ENCODE measurements at regions not wholly inside any gene's neighbourhood (a gene's known extent, or its start where the extent isn't known, plus 50 kb on each side); places are given as distances from the start of the nearest gene placed in this dataset.

DNA sequence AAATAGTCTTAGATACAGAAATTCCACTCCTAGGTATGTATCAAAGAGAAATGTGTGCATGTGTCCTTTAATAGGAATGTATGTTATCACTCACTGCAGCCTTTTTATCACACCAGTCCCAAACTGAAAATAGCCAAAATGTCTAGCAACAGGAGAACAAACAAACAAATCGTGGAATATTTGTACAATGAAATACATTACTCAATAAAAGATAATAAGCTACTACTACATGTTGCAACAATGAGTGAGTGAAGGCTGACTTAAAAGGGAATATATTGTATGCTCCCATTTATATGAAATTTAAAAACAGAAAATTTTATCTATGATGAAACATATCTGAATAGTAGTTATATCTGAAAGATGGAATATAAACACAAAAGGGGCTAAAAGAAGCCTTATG, 212.1 kb upstream of the PLD5 start:
- FAIRE-seq (no peak), DNase-seq (ENCODE audit: insufficient read length) (no peak)
- TF ChIP-seq POLR2AphosphoS5 (IDR thresholded peaks at IDR 0.05; ENCODE audit: low read depth, low read length) (no peak), POLR2A (IDR thresholded peaks at IDR 0.05; ENCODE audit: low read depth, low read length) (no peak), TAF1 (IDR thresholded peaks at IDR 0.05; ENCODE audit: borderline replicate concordance, low read depth, low read length) (no peak)

DNA sequence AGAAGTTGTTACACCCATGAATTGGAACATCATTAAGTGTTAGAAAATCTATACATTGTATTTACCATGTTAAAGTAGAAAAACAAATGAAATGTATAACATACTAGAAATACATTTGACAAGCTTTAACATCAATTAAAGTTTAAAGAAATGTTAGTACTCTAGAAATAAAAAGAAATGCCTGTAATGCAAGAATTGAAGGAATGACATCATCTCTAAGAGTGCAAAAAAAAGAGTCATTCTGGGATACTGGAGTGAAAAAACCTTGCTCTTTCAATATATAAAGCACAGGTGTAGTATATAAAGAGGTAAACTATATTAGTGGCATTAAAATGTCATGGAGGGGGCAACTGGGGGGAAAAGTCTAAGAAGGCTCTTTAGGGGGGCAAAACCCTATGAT, 210.8 kb upstream of the PLD5 start:
- no peak for DNase-seq (ENCODE audit: insufficient read length)
- TF ChIP-seq TAF1 (IDR thresholded peaks at IDR 0.05; ENCODE audit: borderline replicate concordance, low read depth, low read length) (no peak), POLR2A (IDR thresholded peaks at IDR 0.05; ENCODE audit: low read depth, low read length) (no peak), POLR2AphosphoS5 (IDR thresholded peaks at IDR 0.05; ENCODE audit: low read depth, low read length) (no peak)
- no peak for FAIRE-seq

DNA sequence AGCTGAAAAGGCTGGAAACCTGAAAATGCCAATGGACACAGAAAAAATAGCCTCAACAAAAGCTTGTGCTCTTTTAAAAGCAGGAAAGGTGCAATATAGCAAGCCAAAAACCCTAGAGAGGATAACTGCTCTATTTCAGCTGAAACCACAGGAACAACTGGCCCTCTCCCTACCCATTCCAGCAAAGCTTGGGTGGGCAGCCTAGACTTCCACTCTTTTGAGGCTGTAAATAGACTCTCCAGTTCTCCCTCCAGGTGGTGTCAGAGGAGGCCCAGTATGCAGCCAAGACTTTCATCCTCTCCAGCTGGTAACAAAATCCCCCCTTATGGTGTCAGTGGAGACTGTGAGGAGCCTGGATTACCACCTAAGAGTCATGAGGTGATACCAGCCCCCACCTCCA, 206.9 kb upstream of the PLD5 start:
- TF ChIP-seq TAF1 (IDR thresholded peaks at IDR 0.05; ENCODE audit: borderline replicate concordance, low read depth, low read length) (no peak), POLR2A (IDR thresholded peaks at IDR 0.05; ENCODE audit: low read depth, low read length) (no peak), POLR2AphosphoS5 (IDR thresholded peaks at IDR 0.05; ENCODE audit: low read depth, low read length) (no peak)
- FAIRE-seq (no peak), DNase-seq (ENCODE audit: insufficient read length) (no peak)

DNA sequence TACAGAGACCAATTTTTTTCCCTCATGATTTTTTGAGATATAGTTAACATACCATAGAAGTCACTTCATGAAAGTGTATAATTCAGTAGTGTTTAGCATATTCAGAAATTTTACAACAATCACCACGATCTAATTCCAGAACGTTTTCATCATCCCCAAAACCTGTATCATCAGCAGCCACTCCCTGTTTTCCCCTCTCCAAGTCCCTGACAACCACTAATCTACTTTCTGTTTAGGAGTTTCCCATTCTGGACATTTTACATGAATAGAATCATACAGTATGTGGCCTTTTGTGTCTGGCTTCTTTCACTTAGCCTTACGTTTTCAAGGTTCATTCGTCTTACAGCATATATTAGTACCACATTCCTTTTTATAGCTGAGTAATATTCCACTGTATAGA, 204.2 kb upstream of the PLD5 start:
- no peak for TF ChIP-seq POLR2A (IDR thresholded peaks at IDR 0.05; ENCODE audit: low read depth, low read length)
- TF ChIP-seq TAF1 (IDR thresholded peaks at IDR 0.05; ENCODE audit: borderline replicate concordance, low read depth, low read length): no peak
- no peak for TF ChIP-seq POLR2AphosphoS5 (IDR thresholded peaks at IDR 0.05; ENCODE audit: low read depth, low read length)
- FAIRE-seq: no peak
- no peak for DNase-seq (ENCODE audit: insufficient read length)

DNA sequence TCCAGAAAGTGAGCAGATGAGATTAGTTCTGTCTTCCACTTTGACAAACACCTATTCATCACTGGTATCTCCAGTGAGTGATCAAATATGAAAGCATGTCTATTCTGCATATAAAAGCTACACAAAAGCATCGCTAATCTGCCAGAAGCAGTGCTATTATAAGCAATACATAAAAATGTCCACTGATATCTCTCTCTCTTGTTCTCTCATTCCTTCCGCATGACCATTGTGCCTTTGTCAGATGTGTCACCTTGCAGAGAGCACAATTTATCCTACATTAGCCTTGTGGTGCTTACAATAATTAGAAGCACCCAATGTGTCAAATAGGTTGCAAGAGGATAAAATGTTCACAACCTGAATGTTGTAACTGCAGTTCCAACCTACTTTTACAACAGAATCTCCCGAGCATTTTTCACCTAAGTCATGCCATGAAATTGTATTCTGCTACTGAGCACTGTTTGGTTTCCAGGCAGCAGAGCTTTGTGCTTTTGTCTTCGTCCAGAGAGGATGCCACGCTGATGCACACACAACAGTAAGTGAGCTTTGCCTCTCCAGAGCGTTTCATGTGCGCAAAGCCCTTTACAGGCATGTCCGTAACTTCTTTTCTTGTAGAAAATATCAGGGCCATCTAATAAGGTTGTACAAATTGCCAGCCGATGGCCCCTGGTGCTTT, 198.7 kb upstream of the PLD5 start:
- no peak for DNase-seq (ENCODE audit: insufficient read length)
- no peak for FAIRE-seq
- no peak for TF ChIP-seq POLR2AphosphoS5 (IDR thresholded peaks at IDR 0.05; ENCODE audit: low read depth, low read length)
- TF ChIP-seq TAF1 (IDR thresholded peaks at IDR 0.05; ENCODE audit: borderline replicate concordance, low read depth, low read length): no peak
- TF ChIP-seq POLR2A (IDR thresholded peaks at IDR 0.05; ENCODE audit: low read depth, low read length): no peak

DNA sequence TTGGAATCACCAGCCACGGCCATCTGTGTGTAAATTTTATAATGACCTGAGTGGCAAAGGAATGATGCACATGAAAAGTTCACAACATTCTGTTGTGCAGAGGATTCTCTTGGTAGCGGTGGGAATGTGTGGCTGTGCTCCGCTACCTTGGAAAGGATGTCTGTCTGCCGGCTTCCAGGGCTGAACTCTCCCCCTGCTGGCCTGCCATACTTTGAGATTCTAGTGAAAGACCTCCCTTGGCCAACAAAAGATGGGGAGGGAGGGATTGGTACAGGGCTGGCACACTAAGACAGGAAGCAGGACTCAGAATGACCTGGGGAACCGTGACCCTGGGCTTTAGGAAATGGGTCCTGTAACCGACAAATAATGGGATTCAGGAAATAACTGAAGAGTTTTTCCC, 194.5 kb upstream of the PLD5 start:
- TF ChIP-seq TAF1 (IDR thresholded peaks at IDR 0.05; ENCODE audit: borderline replicate concordance, low read depth, low read length) (no peak), POLR2A (IDR thresholded peaks at IDR 0.05; ENCODE audit: low read depth, low read length) (no peak), POLR2AphosphoS5 (IDR thresholded peaks at IDR 0.05; ENCODE audit: low read depth, low read length) (no peak)
- no peak for FAIRE-seq
- no peak for DNase-seq (ENCODE audit: insufficient read length)

DNA sequence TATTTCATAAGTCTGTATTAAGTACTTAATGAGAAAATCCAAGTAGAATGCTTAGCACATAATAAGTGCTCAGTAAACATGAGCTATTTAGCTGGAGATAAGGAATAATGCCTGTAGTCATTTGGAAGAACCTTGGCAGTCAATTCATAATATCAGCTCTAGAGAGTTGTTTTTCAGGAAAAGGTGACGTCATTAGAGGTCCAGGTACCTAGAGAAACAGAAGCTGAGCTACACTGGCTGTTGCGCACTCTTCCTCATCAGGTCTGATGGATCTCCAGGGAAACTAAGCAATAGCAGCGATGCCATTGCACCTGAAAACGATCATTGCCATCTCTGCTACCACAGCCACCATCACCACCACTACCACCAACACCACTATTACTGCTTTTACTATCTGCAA, 187.8 kb upstream of the PLD5 start:
- TF ChIP-seq POLR2A (IDR thresholded peaks at IDR 0.05; ENCODE audit: low read depth, low read length): no peak
- no peak for TF ChIP-seq TAF1 (IDR thresholded peaks at IDR 0.05; ENCODE audit: borderline replicate concordance, low read depth, low read length)
- TF ChIP-seq POLR2AphosphoS5 (IDR thresholded peaks at IDR 0.05; ENCODE audit: low read depth, low read length): no peak
- DNase-seq (ENCODE audit: insufficient read length) (no peak), FAIRE-seq (no peak)

DNA sequence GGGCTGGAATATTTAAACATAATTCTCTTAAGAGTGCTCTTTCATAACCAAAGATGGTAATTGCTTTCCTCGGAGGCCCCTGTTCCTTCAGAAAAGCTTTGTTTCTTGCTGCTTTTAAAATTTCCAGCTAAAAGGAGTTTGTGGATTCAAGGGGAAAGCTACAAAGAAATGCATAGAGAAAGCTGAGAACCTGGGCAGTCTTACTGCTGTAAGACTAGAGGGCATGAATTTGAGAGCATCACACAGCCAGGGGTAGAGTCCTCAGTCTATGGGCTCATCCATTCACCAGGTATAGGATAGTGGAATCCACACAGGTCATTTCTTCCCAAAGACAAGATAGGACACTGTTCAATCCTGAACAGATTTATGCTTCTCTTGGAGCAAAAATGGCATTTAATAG, 186.3 kb upstream of the PLD5 start:
- DNase-seq (ENCODE audit: insufficient read length): no peak
- TF ChIP-seq POLR2AphosphoS5 (IDR thresholded peaks at IDR 0.05; ENCODE audit: low read depth, low read length) (no peak), POLR2A (IDR thresholded peaks at IDR 0.05; ENCODE audit: low read depth, low read length) (no peak), TAF1 (IDR thresholded peaks at IDR 0.05; ENCODE audit: borderline replicate concordance, low read depth, low read length) (no peak)
- no peak for FAIRE-seq

DNA sequence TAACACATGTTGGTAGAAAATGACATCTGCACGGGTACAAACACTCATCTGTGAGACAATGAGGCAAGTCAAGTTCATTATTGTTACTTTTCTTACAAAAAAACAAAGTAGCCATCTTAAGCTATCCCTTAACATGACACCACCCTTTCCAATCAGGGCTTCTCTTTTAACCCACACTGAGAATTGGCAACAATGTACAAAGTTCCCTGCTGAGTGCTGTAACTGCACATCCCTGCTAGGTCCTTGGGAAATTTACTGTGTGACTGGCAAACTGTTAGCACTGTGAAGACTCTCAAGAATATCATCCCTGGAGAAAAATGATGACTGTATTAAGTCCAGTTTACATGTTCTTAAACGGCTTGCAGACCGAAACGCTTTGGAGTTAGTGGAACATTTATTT, 185.8 kb upstream of the PLD5 start:
- TF ChIP-seq POLR2AphosphoS5 (IDR thresholded peaks at IDR 0.05; ENCODE audit: low read depth, low read length) (no peak), TAF1 (IDR thresholded peaks at IDR 0.05; ENCODE audit: borderline replicate concordance, low read depth, low read length) (no peak), POLR2A (IDR thresholded peaks at IDR 0.05; ENCODE audit: low read depth, low read length) (no peak)
- FAIRE-seq (no peak), DNase-seq (ENCODE audit: insufficient read length) (no peak)

DNA sequence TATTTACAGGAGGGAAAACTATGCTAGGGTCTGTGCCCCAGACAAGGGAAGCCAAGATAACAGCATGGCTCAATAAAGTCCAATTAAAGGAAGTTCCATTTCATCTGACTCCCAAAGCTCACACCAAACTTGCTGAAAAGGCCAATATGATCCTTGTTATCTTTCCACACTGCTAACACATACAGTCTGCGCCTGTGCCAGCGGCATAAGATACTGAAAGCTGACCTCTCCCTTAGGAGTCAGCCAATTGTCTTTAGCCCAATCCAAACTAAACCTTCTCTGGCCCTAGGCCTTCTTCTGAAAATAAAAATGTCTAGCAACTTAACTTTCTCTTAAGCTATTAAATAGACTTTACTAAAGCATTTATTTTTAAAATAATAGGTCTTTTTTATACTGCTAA, 179.0 kb upstream of the PLD5 start:
- no peak for FAIRE-seq
- TF ChIP-seq TAF1 (IDR thresholded peaks at IDR 0.05; ENCODE audit: borderline replicate concordance, low read depth, low read length) (no peak), POLR2AphosphoS5 (IDR thresholded peaks at IDR 0.05; ENCODE audit: low read depth, low read length) (no peak)
- no peak for DNase-seq (ENCODE audit: insufficient read length)

DNA sequence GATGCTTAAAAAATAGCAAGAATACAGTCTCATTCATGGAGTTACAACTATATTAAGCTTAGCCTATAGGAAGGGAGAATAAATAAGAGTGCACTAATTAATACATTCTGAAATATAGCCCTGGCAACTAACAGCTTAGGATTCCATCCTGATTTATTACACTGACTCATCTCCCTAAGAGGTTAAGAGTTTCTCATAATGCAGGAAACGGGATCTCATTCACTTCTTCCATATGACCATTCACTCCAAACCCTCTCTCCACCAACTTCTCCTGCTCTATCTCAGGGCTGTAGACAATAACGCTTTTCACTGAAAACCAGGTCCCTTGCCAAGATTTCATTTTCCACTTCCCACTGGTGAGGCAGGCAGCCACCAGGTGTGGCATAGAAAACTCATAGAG, 168.5 kb upstream of the PLD5 start:
- no peak for FAIRE-seq
- no peak for DNase-seq (ENCODE audit: insufficient read length)
- TF ChIP-seq POLR2A (IDR thresholded peaks at IDR 0.05; ENCODE audit: low read depth, low read length): no peak
- TF ChIP-seq POLR2AphosphoS5 (IDR thresholded peaks at IDR 0.05; ENCODE audit: low read depth, low read length): no peak
- TF ChIP-seq TAF1 (IDR thresholded peaks at IDR 0.05; ENCODE audit: borderline replicate concordance, low read depth, low read length): no peak

DNA sequence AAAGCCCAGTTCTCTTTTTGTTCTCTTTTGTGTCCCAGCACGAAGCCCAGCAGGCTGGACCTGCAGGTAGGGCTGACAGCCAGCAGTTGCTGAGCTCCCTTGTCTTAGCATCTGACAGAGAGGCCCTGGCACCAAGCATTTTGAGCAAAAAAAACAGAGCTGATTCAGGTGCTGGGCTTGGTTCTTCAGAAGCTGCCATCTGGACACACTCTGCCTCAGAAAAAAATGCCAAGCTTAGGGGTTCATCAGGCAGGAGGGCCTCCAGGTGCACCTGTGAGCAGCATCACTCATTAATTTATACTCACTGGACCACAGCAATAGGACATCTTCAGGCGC, 167.1 kb upstream of the PLD5 start:
- DNase-seq (ENCODE audit: insufficient read length) (no peak), FAIRE-seq (no peak)
- TF ChIP-seq POLR2A (IDR thresholded peaks at IDR 0.05; ENCODE audit: low read depth, low read length): no peak
- TF ChIP-seq TAF1 (IDR thresholded peaks at IDR 0.05; ENCODE audit: borderline replicate concordance, low read depth, low read length): no peak
- no peak for TF ChIP-seq POLR2AphosphoS5 (IDR thresholded peaks at IDR 0.05; ENCODE audit: low read depth, low read length)
